HG03095 (cell line): ENCODE measurements at regions not wholly inside any gene's neighbourhood (a gene's known extent, or its start where the extent isn't known, plus 50 kb on each side); places are given as distances from the start of the nearest gene placed in this dataset.
A peak's percentile ranks its signal among the peaks of the same experiment; 100 is the strongest.

Source experiments
- ATAC-seq: cut with Tn5 transposase; IDR thresholded peaks from one replicate; pipeline ENCODE4 v1.9.1; 2021; ENCODE audit warnings: moderate library complexity; ENCODE audit not compliant: unreplicated experiment

DNA sequence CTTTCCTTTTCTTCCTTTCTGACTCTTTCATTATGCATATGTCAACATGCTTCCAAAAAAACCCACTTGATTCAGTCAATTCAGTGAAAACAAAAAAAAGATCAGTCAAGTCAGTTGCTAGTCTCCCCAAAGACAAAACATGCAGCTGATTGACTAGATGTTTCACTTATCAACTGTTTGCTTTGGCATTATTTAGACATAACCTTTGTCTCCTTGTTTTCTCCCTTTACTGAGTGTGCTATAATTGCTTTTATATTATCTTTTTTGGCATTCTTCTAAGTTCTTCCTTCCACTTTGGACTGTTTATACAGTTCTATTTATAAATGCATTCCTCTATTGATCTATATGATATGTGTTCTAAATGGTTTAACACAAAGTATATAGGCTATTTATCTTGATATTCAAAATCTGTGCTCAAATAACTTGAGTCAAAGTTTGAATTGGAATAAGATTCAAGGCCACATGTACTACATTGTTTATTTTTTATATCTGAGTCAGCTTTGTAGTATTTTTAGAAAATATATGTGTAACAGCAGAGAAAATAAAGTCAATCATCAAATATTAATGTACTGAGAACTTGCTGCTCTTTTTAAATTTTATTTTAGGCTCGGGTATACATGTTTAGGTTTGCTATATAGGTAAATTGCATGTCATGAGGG is 260.5 kb downstream of the CENPW start:
- no peak for ATAC-seq

DNA sequence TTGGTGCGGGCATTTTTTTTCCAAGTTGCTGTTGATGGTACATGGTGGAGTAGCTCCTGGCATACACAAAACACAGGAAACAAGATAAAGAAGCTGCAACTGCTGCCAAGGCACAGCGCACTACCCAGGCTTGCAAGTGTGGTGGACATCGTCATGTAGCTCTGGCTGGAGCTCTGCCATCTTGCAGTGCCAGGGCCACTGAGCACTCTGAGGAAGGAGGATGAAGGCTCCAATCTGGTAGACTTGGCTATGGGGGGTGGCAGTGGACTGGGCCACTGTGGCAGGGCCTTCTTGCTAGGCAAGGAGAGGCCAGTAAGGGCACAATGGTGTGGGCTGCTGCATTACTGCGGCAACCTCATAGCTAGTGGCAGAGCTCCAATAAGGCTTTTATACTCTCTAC is 263.5 kb downstream of the CENPW start:
- no peak for ATAC-seq

GRCh38 chr6:126605089-126605488 is 265.2 kb downstream of the CENPW start:
- no peak for ATAC-seq

- ATAC-seq: no peak
These were observed 267.4 kb downstream of the CENPW start for GRCh38 chr6:126607289-126607688.

DNA sequence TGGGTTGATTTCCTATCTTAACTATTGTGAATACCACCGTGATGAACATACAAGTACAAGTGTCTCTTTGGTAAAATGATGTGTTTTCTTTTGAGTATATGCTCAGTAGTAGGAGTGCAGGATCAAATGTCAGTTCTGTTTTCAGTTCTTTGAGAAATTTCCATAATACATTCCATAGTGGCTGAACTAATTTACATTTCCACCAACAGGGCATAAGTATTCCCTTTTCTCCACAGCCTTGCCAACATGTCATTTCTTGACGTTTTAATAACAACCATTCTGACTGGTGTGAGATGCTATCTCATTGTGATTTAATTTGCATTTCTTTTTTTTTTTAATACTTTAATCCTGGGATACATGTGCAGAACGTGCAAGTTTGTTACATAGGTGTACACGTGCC is 268.8 kb downstream of the CENPW start:
- ATAC-seq: no peak

DNA sequence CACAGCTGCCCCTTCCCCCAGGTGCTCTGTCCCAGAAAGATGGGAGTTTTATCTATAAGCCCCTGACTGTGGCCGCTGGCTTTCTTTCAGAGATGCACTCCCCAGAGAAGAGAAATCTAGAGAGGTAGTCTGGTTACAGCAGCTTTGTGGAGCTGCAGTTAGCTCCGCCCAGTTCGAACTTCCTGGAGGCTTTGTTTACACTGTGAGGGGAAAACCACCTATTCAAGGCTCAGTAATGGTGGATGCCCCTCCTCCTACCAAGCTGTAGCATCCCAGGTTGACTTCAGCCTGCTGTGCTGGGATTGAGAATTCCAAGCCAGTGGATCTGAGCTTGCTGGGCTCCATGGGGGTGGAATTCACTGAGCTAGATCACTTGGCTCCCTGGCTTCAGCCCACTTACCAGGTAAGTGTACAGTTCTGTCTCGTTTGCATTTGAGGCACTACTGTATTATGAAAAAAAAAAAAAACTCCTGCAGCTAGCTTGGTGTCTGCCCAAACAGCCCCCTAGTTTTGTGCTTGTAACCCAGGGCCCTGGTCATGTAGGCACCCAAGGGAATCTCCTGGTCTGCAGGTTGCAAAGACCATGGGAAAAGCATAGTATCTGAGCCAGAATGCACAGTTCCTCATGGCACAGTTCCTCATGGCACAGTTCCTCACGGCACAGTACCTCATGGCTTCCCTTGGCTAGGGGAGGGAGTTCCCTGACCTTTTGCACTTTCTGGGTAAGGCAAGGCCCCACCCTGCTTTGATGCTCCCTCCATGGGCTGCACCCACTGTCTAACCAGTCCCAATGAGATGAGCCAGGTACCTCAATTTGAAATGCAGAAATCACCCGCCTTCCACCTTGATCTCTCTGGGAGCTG is 275.0 kb downstream of the CENPW start:
- no peak for ATAC-seq

- ATAC-seq: no peak
These were observed 277.0 kb downstream of the CENPW start for GRCh38 chr6:126616866-126617265.

GRCh38 chr6:126618639-126619343 is 278.9 kb downstream of the CENPW start:
- ATAC-seq: no peak

DNA sequence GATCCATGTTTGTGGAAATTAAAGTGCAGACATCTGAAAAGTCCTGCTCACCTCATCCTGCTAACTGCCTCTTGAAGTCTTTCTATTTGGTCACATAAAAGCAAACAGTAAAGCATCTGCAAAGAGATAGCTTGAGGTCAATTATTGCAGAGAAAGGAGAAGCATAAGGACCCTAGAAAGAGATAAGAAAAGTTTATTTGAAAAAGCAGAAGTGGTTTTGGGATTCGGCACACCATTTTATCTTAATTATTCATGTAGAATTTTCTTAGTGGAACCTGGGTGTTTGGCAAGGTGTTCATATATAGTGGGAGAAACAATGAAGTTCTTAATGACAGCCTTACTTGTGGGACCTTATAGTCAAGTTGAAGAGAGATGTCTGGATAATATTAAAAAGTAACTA is 280.8 kb downstream of the CENPW start:
- no peak for ATAC-seq

DNA sequence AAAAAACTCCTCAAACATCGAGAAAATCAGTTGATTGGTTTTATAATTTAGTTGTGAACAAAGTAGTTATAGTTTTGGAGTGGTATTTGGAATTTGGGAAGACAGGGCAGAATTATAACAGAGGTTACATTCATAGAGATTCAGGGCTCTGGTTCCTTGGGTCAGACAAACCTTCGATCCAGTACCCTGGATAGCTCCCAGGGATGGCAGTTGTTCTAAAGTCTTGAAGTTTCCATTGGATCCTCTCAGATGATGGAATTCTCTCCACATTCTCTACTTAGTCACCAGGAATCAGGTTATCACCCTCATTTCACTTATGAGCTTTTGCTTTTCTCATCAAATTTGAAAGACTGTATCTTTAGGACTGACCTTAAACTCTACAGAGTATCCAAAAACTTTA is 285.1 kb downstream of the CENPW start:
- no peak for ATAC-seq

DNA sequence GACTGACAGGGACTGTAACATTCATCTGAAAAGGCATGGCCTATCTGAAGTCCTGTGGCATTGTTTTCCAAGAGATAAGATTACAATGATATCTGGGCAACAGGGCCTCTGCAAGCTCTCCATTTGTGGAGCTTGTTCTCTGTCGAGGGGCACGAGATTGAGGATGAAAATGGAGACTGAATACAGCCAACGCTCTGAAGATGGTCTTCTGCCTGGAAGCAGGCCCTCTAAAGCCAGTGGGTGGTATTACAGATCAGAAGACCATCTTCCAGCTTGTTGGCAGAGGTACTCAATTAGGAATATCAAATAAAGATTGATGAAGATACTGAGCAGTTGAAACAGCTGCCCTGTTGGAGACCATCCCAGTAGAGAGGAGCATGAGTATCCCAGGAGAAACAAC is 288.2 kb downstream of the CENPW start:
- peak; percentile 62 for ATAC-seq

DNA sequence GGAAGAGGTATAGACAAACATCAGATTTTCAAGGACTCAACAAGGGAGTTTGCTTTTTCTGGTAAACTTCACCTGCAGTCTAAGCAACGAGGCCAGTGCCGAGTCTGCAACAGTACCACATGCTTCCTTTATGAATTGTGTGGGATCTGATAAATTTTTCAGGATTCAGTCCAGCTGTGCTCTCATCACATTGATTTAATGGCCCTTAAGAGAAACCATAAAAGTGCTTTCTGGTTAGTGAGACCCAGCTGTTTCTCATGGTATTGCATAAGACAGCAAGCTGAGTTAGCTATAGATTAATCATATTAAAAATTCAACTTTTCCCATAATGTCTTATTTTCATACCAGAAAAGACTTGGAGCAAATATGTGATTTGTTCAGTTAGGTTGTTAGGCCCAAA is 291.4 kb downstream of the CENPW start:
- no peak for ATAC-seq

DNA sequence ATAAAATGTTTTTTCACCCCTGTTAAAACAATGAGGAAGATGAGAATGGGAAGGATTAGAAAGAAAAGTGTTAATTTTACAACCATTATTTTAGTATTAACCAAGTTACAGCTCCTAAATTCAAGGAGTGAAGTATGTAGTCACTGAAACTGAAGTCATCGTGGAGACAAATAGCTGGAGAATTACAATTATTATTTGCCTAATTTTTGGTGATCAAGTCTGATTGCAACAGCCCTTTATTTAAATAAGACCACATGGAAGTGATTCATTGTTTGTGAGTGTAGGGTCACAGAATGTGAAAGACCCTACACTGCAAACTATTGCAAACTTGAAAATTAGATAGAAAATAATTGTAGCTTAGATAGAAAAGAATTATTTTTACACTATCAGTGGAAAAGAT is 292.4 kb downstream of the CENPW start:
- no peak for ATAC-seq

DNA sequence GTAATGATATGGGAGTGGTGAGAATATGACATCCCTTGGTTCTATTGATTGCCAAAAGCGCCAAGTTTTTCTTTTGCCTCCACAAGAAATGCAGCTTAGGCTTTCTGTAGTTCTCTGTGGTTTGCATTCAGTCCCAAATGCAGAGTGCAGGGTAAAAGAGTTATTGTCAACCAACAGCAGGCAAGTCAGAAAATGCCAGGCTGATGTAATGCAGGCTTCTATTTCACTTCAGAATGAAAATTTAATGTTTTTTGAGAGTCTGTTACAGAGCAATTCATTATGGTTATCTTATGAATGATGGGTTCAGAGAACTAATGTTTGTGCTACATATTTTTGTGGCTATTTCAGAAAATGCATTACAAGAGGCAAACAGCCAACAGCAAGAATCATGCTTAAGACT is 293.5 kb downstream of the CENPW start:
- ATAC-seq: no peak

DNA sequence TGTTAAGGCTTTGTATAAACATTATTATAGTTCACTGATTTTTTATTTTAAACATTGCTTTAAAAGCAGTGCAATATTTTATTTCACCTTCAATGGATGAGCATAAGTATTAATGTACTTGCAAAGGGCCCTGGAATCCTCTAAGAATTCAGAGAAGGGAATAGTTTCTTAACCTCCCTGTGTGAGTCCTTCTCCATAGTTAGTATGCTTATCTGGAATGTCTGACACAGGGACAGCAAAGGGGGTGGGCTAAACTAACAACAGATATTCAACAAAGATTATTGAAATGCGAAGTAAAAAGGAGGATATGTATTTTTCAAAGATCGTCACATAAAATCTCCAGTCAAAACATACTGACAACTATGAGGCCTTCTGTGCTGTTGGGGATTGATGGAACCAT is 300.4 kb downstream of the CENPW start:
- no peak for ATAC-seq

DNA sequence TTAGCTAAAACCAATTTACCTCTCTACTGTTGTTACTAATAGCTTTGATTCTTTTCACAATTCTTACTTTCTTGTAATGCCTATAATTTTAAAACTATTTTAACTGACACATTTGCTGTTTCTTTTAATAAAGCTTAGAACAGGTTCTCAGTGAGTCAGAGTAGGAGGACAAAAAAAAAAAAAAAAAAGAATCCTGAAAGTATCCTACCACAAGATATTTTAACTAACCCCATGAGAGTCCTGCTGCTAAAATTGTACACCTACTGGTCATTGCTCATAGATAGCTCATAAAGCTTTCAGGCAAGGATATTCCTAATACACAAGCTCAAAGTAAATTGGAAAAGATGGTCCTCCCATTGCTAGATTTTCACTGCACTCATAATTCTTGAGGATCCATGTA is 301.0 kb downstream of the CENPW start:
- ATAC-seq: no peak

- no peak for ATAC-seq
These were observed 301.7 kb downstream of the CENPW start for GRCh38 chr6:126641641-126642040.

GRCh38 chr6:126643352-126643751 is 303.4 kb downstream of the CENPW start:
- ATAC-seq: no peak

- ATAC-seq: no peak
These were observed 311.0 kb downstream of the CENPW start for GRCh38 chr6:126650931-126651330.

DNA sequence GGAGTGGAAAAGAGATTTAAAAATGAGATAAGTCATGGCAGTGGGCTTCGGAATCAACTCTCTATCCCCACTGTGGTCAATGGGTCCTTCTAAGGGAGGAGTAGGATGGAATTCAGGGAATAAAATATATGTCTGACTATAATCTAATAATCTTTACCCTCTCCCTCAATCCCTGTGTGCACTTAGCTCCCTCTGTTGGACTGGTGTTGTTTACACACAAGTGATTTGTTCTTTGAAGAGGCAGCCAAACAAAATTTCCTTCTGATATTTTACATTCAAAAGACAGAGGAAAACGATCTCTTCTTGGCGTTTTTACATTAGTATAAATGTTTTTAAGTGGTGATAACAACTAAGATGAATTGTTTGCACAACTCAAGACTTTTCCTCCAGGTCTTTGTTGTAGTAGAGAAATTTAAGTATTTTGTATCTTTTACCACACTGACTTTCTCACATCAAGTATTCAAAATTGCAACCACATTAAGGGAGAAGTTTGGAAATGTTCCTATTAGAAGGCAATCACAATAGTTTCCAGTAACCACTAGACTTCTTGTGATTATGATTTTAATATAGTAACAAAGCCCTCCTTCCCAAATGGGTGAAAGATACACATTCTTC is 317.8 kb downstream of the CENPW start:
- ATAC-seq: no peak

- ATAC-seq: no peak
These were observed 320.5 kb downstream of the CENPW start for GRCh38 chr6:126660376-126660775.
